ENCODE measurements at regions not wholly inside any gene's neighbourhood (a gene's known extent, or its start where the extent isn't known, plus 50 kb on each side); places are given as distances from the start of the nearest gene placed in this dataset.

GRCh38 chr2:175807031-175807873 is 194.8 kb downstream of the LNPK start:
- Histone ChIP-seq H3K27me3 (ENCODE audit: control insufficient read depth, insufficient read depth, low read length) (no peaks in the 10 kb centered on the region), H3K4me3 (ENCODE audit: low read length in 3 of 3) (no peak overlapping the region), H3K9ac (ENCODE audit: low read length in 3 of 3) (no peak overlapping the region), H3K9me3 (ENCODE audit: control insufficient read depth in 2 of 3, insufficient read depth in 1 of 3, low read length in 3 of 3) (no peaks in the 10 kb centered on the region), H3K27ac (ENCODE audit: low read depth in 2 of 2, low read length in 2 of 2) (no peak overlapping the region), H3K36me3 (ENCODE audit: control insufficient read depth in 2 of 3, insufficient read depth in 3 of 3, low read length in 3 of 3) (no peaks in the 10 kb centered on the region), H3K4me1 (ENCODE audit: control insufficient read depth in 2 of 3, insufficient read depth in 2 of 3, low read depth in 1 of 3, low read length in 3 of 3) (no peaks in the 10 kb centered on the region)
- intact Hi-C loops (cut with DNase I) = no loop called here
- TF ChIP-seq CTCF (IDR thresholded peaks at IDR 0.05; ENCODE audit: borderline replicate concordance, extremely low read depth, insufficient read depth) = no peak
- peak in 2 of 5 donors; percentile 46 to 49 for DNase-seq
- FAIRE-seq = no peak

GRCh38 chr2:175806570-175806969 is 195.5 kb downstream of the LNPK start:
- H3K27me3 ChIP-seq (ENCODE audit: control insufficient read depth, insufficient read depth, low read length) = no peaks in the 10 kb centered on the region
- DNase-seq = peak in 1 of 5 donors; percentile 13
- no peak overlapping the region for H3K9ac ChIP-seq (ENCODE audit: low read length in 3 of 3)
- H3K4me3 ChIP-seq (ENCODE audit: low read length in 3 of 3) = no peak overlapping the region
- intact Hi-C loops (cut with DNase I) = no loop called here
- FAIRE-seq = no peak
- no peaks in the 10 kb centered on the region for H3K9me3 ChIP-seq (ENCODE audit: control insufficient read depth in 2 of 3, insufficient read depth in 1 of 3, low read length in 3 of 3)
- TF ChIP-seq CTCF (IDR thresholded peaks at IDR 0.05; ENCODE audit: borderline replicate concordance, extremely low read depth, insufficient read depth) = no peak
- no peak overlapping the region for H3K27ac ChIP-seq (ENCODE audit: low read depth in 2 of 2, low read length in 2 of 2)
- H3K4me1 ChIP-seq (ENCODE audit: control insufficient read depth in 2 of 3, insufficient read depth in 2 of 3, low read depth in 1 of 3, low read length in 3 of 3) = no peaks in the 10 kb centered on the region
- H3K36me3 ChIP-seq (ENCODE audit: control insufficient read depth in 2 of 3, insufficient read depth in 3 of 3, low read length in 3 of 3) = no peaks in the 10 kb centered on the region

DNA sequence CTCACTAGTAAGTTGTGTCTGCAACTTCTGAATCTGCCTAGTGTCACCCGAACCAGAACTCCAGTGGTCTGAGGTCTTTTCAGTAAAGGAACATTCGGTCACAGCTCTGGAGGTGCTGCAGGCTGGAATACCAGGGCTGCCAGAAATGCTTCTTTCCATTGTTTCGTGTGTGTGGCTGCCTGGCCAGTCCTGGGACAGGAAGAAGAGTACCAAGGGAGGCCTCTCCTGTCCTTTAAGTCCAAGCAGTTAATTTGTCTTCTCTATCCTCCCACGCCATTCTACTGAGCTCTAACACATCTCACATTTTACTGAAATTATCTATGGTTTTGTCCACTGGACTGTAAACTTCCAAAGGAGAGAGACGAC is 196.0 kb downstream of the LNPK start:
- Histone ChIP-seq H3K27ac (ENCODE audit: low read depth in 2 of 2, low read length in 2 of 2) (no peak overlapping the region), H3K9ac (ENCODE audit: low read length in 3 of 3) (no peak overlapping the region), H3K27me3 (ENCODE audit: control insufficient read depth, insufficient read depth, low read length) (no peaks in the 10 kb centered on the region), H3K36me3 (ENCODE audit: control insufficient read depth in 2 of 3, insufficient read depth in 3 of 3, low read length in 3 of 3) (no peaks in the 10 kb centered on the region), H3K4me1 (ENCODE audit: control insufficient read depth in 2 of 3, insufficient read depth in 2 of 3, low read depth in 1 of 3, low read length in 3 of 3) (no peaks in the 10 kb centered on the region), H3K9me3 (ENCODE audit: control insufficient read depth in 2 of 3, insufficient read depth in 1 of 3, low read length in 3 of 3) (no peaks in the 10 kb centered on the region), H3K4me3 (ENCODE audit: low read length in 3 of 3) (no peak overlapping the region)
- DNase-seq (peak in 3 of 5 donors; percentile 10 to 53 (median 46)), FAIRE-seq (no peak)
- no peak for TF ChIP-seq CTCF (IDR thresholded peaks at IDR 0.05; ENCODE audit: borderline replicate concordance, extremely low read depth, insufficient read depth)
- intact Hi-C loops (cut with DNase I) = no loop called here

Measured in kidney (tissue), 13 donors.